DMS53 treated with DMSO at 0.1 percent for 48 hours (cell line): ENCODE measurements at regions not wholly inside any gene's neighbourhood (a gene's known extent, or its start where the extent isn't known, plus 50 kb on each side); places are given as distances from the start of the nearest gene placed in this dataset.

Source experiments
- DNase-seq: peaks from one replicate; lab custom pipeline; 2025; ENCODE audit not compliant: unreplicated experiment; lab: John Stamatoyannopoulos, UW

- DNase-seq: no peak
These were observed 909.9 kb upstream of the ACVR2A start for GRCh38 chr2:146934921-146935320.

DNA sequence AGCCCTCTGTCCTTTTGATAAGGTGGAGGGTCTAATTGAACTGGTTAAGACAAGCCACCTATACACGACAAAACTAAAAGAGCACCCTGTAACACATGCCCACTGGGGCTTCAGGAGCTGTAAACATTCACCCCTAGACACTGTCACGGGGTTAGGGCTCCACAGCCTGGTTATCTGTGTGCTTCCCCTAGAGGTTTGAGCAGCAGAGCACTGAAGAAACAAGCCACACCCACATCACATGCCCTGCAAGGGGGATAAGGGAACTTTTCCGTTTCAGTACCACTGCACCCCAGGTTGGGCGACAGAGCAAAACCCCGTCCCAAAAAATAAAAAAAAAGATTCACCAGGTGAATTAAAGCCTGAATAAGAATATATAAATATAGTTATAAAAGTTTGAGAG is 913.7 kb upstream of the ACVR2A start:
- DNase-seq: no peak

GRCh38 chr2:146927080-146927711 is 917.6 kb upstream of the ACVR2A start:
- DNase-seq: no peak

- DNase-seq: no peak
These were observed 926.5 kb upstream of the ACVR2A start for GRCh38 chr2:146918280-146918679.

GRCh38 chr2:146917431-146918042 is 927.3 kb upstream of the ACVR2A start:
- DNase-seq: no peak

- DNase-seq: no peak
These were observed 927.9 kb upstream of the ACVR2A start for GRCh38 chr2:146916914-146917313.

GRCh38 chr2:146913476-146913875 is 931.4 kb upstream of the ACVR2A start:
- DNase-seq: no peak

- no peak for DNase-seq
These were observed 932.3 kb upstream of the ACVR2A start for GRCh38 chr2:146912536-146912935.

DNA sequence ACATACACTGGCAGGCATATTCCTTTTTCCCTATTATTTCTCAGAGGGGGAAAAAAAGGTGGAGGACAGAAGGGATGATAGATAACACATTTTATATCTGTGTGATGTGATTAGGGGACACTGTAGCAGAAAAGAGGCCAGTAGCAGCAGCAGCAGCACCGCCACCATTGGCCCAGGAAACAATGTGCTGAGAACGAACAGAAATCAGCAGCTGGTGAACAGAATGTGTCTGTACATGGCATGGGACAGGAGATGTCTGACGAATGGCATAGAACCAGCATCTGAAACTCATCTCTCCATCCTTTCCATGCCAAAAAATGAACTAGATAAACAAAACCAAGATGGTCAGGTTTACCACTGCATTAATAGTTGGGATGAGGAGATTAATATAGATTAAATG is 936.1 kb upstream of the ACVR2A start:
- DNase-seq: no peak

- DNase-seq: no peak
These were observed 946.7 kb upstream of the ACVR2A start for GRCh38 chr2:146898083-146898482.

DNA sequence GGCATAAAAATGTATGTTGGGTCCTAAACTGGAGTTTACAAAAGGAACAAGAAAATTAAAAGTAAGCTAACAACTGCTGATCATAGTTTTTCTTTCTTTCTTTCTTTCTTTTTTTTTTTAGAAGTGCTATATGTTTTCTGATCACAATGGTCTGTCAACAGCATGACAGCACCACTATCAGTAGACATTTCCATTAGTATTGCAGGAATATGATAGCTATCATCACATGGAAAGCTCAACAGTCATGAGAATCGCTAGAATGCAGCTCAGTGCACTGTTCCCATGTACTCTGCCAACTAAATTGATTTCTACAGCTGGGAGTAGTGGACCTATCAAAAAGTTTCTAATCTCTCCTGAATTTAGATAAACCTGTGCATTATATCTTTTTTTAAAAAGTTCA is 950.3 kb upstream of the ACVR2A start:
- no peak for DNase-seq

DNA sequence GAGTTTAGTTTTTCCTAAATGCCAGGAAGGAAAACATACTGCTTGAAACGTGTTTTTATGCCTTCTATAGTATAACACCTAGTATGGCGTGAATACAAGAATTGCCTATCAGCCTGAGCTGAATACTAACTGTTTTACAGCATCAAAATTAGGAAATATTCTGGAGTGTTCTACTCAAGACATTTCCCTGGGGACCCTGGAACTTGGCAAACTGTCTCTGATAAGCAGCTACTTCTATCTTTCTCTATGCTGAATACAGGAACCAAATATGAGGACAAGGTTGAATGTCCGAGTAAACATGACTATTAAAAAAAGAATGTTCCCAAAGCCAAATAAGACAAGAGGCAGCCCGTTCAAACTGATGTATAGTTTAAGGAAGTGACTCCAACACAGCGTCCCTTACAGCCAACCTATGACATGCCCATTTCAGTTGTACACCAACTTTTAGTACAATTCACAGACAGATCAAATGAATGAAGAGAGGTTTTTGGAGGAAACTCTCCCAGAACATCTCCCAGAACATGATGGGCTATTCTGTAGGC is 951.3 kb upstream of the ACVR2A start:
- no peak for DNase-seq

GRCh38 chr2:146890491-146890890 is 954.3 kb upstream of the ACVR2A start:
- no peak for DNase-seq

DNA sequence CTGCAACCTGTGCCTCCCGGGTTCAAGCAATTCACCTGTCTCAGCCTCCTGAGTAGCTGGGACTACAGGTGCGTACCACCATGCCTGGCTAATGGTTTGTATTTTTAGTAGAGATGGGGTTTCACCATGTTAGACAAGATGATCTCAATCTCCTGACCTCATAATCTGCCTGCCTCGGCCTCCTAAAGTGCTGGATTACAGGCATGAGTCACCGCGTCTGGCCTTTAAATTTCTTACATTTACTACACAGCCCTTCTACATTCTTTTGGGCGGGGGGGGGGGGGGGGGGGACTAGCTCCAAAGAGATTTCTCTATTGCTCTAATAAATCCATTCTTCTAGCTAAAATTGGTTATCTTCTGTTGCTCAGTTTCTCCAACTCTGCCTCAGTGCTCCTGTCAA is 964.9 kb upstream of the ACVR2A start:
- no peak for DNase-seq

DNA sequence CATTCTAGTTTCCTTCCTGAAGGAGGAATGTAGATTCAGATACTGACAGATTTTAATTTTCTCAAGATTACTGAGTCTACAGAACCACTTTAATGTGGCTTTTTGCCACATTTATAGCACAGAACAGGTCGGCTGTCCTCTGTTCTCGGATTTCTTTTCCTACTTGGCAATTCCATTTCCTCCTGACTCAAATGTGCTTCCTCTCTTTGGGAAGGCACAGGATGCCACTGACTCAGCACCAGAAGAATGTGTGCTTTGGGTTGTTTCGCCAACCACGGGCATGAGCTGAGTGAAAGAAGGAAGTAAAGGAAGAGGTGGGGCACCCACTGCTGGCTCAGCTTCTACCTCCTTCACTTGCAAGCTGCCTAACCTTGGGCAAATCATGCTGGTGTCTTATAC is 970.6 kb upstream of the ACVR2A start:
- DNase-seq: no peak

DNA sequence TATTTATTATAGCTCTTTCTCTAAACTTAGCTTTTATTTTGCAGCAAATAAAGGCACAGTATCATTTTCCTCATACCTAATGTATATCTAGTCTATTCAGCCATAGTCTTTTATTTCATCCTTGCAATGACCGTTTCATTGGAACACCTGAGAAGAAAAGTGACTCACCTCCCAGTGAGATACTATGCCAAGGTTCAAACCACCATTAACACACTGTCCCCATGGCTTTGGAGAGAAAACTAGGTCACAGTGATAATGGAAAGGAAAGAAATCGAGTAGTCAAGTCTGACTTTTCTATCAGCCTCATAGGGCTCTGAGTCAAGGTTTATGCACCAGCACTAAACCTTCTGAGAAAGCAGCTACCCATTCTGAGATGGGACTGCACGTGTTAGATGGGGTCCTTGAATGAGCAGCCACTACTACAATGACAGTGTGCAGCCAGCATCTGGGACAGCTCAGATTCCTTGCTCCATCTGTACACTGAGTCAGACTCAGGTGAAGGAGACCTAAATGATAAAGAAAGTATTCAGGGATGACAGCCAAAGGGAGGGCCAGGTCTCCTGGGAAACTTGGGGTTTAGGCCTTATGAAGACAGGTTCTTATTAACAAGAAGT is 971.1 kb upstream of the ACVR2A start:
- DNase-seq: no peak

GRCh38 chr2:146873056-146873455 is 971.8 kb upstream of the ACVR2A start:
- DNase-seq: no peak

DNA sequence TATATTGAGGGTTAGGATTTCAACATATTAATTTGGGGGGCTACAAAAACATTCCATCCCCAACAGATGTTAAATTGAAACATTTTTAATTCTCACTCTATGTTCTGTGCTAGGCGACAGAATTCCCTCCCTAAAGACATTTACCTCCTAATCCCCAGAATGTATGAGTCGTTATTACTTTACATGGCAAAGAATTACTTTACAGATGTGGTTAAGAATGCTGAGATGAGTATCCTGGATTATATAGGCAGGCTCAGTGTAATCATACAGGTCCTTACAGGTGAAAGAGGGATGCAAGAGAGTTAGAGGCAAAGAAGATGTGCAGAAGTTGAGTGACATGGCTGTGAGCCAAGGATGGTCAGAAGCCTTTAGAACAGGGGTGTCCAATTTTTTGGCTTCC is 974.1 kb upstream of the ACVR2A start:
- DNase-seq: no peak

DNA sequence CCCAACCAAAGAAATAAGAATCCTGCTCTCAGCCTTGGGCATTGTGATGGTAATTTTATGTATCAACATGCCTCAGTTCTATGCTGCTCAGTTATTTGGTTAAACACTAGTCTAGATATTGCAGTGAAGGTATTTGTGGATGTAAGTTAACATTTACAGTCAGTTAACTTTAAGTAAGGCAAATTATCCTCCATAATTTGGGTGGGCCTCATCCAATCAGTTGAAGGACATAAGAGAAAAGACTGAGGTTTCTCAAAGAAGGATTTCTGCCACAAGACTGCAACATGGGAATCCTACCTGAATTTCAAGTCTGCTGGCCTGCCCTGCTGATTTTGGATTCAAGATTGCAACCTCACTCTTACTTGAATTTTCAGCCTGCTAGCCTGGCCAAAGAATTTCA is 975.5 kb upstream of the ACVR2A start:
- DNase-seq: no peak

DNA sequence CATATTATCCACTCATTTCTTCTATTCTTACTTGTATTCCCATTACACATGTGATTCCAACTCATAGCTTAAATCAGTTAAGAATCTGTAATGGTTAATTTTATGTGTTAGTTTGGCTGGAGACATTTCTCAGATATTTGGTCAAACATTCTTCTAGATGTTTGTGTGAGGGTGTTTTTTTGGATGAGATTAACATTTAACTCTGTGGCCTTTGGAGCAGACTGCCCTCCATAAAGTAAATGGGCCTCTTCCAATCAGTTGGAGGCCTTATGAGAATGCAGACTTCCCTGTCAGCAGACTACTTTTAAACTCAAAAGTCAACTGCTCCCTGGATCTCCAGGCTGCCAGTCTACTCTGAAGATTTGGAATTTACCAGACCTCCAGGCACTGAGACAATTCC is 976.8 kb upstream of the ACVR2A start:
- no peak for DNase-seq

DNA sequence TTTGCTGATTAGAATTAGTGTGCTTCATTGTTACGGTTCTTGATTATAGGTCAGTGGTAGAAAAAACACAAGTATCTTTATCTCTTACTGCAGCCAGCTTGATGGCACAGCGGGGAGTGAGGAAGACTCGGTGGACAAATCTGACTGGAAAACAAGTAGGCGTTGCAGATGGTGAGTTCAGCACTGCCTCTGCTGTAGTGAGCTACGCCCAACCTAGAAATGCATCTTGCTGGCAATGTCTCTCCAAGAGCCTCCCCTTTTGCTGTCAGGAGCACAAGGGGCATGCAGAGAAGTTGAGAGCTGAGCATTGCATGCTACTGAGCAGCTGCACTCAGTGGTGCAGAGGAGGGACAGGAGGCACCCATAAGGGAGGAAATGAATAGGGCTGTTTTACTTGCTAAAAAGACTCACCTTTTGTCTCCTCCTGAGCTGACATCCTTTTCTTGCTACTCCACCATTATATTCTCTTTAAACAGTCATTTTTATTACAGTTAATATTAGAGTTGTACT is 977.3 kb upstream of the ACVR2A start:
- no peak for DNase-seq

- DNase-seq: no peak
These were observed 990.9 kb upstream of the ACVR2A start for GRCh38 chr2:146853741-146854444.
